Thoracic aorta (tissue), 2 donors: ENCODE measurements at regions not wholly inside any gene's neighbourhood (a gene's known extent, or its start where the extent isn't known, plus 50 kb on each side); places are given as distances from the start of the nearest gene placed in this dataset.

Experiments
- ATAC-seq: fragments of 150-250 bp; one replicate; pipeline ENCODE4 v1.8.0; 2017; ENCODE audit warnings: low read depth; ENCODE audit not compliant: insufficient number of reproducible peaks, low FRiP score
- DNase-seq: peaks from one replicate; pipeline ENCODE4 v3.0.0-alpha.2; 2020; ENCODE audit warnings: low spot score
- H3K27ac ChIP-seq, 2 donors: fragments of 200-600 bp; sonication (generic); 1 replicate in 1 of 2; 2 replicates in 1 of 2; pipeline ENCODE4 v1.5.1; 2016; ENCODE audit warnings: mild to moderate bottlenecking in 2 of 2, moderate library complexity in 2 of 2
- H3K27me3 ChIP-seq: fragments of 200-600 bp; sonication (generic); replicated peaks from 2 replicates; pipeline ENCODE4 v1.6.0; 2016; ENCODE audit warnings: mild to moderate bottlenecking; ENCODE audit not compliant: insufficient read depth
- H3K36me3 ChIP-seq: fragments of 200-600 bp; sonication (generic); one replicate; pipeline ENCODE4 v1.5.1; 2016
- H3K4me1 ChIP-seq, 2 donors: fragments of 200-600 bp; sonication (generic); 1 replicate in 1 of 2; 2 replicates in 1 of 2; pipeline versions ENCODE4 v1.5.1 to v1.6.0; 2016; ENCODE audit warnings: low read depth in 2 of 2, mild to moderate bottlenecking in 1 of 2; ENCODE audit not compliant: control insufficient read depth in 1 of 2
- H3K4me3 ChIP-seq: fragments of 200-600 bp; sonication (generic); 2 replicates; pipeline ENCODE4 v1.5.1; 2016; ENCODE audit warnings: mild to moderate bottlenecking
- H3K9me3 ChIP-seq: fragments of 200-600 bp; sonication (generic); 2 replicates; pipeline ENCODE4 v1.5.1; 2016
- CTCF ChIP-seq: fragments of 200-600 bp; sonication (generic); IDR thresholded peaks from one replicate; pipeline ENCODE4 v1.5.1; 2019; ENCODE audit warnings: antibody characterized with exemption

DNA sequence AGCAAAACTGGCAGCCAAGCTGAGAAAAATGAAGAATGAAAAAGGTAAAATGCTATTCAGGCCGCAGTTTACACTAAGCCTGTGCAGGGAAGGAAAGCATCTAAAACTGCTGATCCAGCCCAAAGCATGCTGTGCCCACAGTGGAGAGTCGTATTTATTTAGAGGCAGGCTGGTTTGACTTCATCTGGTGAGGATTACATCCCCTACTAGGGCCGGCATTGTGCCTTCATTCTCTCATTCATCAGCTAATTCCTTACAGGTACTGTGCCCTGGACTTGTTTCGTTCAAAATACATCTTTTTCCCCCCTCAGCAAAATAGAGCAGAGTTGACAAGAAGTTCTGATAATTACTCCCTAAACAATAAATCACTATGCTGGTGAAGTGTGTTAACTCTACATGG is 137.5 kb upstream of the DAP start:
- Histone ChIP-seq H3K27me3 (no peaks in the 10 kb centered on the region), H3K4me3 (no peak overlapping the region), H3K36me3 (no peaks in the 10 kb centered on the region), H3K4me1 (no peaks in the 10 kb centered on the region), H3K9me3 (no peaks in the 10 kb centered on the region), H3K27ac (no peak overlapping the region)
- no peak for DNase-seq
- no peak for TF ChIP-seq CTCF
- ATAC-seq, result no peak

DNA sequence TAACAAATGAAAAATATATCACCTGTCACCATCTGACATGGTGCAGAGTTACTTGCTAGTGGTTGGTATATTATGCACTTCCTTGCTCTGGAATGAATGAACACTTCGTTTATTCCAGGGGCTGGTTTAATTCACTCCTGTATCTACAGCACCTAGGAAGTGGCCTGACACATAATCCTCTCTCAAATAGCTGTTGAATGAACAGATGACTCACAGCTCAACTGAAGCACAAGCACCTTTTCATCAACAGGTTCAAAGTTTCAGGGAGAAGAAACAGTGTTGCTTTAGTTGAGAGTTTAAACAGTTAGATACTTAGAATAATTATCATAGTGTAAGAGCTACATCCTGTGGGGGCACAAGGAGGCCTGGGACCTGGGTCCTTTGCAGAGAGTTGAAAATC is 135.0 kb upstream of the DAP start:
- Histone ChIP-seq H3K4me3 (no peak overlapping the region), H3K27ac (no peak overlapping the region), H3K9me3 (no peaks in the 10 kb centered on the region), H3K36me3 (no peaks in the 10 kb centered on the region), H3K27me3 (no peaks in the 10 kb centered on the region), H3K4me1 (no peaks in the 10 kb centered on the region)
- no peak for DNase-seq
- no peak for ATAC-seq
- no peak for TF ChIP-seq CTCF

DNA sequence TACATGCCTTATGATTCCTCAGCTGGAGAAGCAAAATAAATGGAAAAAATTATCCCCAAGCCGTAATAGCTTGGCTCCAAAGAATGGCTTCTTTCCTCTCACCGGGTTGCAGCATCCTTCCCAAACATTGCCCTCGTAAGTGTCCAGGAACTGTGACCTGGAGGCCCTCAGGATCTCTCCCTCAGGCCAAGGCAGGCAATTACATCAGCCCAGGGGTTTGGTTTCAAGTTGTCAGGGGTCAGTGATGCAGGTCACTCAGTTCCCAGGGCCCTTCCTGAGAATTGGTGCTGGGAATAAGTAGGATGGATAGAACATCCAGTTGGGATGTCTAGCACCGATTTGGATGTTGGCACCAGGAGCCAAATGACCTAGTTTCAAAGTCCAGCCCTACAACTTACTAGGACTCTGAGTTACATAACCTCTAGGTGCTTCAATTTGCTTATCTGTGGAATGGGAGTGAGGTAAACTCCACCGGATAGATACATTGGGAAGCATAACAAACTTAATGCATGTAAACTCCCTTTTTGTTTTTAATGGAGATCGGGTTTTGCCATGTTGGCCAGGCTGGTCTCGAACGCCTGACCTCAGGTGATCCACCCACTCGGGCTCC is 133.5 kb upstream of the DAP start:
- H3K27ac ChIP-seq, result no peak overlapping the region
- TF ChIP-seq CTCF, result no peak
- no peaks in the 10 kb centered on the region for H3K9me3 ChIP-seq
- no peak overlapping the region for H3K4me3 ChIP-seq
- no peaks in the 10 kb centered on the region for H3K27me3 ChIP-seq
- ATAC-seq, result no peak
- no peak for DNase-seq
- H3K36me3 ChIP-seq, result no peaks in the 10 kb centered on the region
- H3K4me1 ChIP-seq, result no peaks in the 10 kb centered on the region

- no peaks in the 10 kb centered on the region for H3K36me3 ChIP-seq
- DNase-seq, result no peak
- no peak overlapping the region for H3K4me3 ChIP-seq
- TF ChIP-seq CTCF, result no peak
- H3K27me3 ChIP-seq, result no peaks in the 10 kb centered on the region
- H3K4me1 ChIP-seq, result no peaks in the 10 kb centered on the region
- no peaks in the 10 kb centered on the region for H3K9me3 ChIP-seq
- H3K27ac ChIP-seq, result no peak overlapping the region
- no peak for ATAC-seq
Measured at GRCh38 chr5:10892911-10893215, 131.8 kb upstream of the DAP start.

DNA sequence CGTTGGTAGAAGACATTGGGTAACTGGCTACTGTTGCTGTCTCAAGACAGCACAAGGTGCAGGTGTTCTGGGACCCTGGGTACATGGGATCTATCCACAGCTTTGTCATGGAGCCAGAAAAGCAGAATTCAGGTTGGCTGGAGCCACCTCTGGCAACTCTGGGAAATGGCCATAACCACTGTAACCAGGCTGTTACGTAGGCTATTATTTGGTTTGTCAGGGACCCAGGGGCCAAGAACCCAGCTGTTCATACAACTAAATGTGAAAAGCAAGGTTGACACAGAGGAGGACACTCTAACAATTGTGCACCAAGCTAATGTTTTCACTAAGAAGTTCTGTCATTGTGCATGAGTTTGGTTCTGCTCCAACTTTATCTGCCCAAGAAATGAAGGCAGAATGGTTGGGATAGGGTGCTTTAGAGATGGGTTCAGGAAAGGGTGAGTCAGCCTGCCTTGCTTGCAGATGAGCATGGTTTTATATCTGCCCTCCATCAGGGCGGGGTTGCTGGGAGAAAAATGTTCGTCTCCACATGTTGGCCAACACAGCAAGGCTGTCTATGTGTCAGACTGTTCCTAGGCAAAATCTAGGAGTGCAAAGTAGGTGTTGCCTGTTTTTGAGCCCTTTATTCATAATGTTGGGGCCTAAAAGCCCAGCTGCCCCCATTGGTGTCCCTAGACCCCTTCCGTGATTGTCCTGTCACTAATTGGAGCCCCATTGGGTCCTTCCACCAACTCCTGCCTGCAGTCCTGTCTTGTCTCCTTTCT is 131.3 kb upstream of the DAP start:
- Histone ChIP-seq H3K9me3 (no peaks in the 10 kb centered on the region), H3K27ac (no peak overlapping the region), H3K4me3 (no peak overlapping the region), H3K27me3 (no peaks in the 10 kb centered on the region), H3K4me1 (no peaks in the 10 kb centered on the region), H3K36me3 (no peaks in the 10 kb centered on the region)
- TF ChIP-seq CTCF, result no peak
- ATAC-seq (no peak), DNase-seq (no peak)
